KBM-7 (cell line): ENCODE measurements at regions not wholly inside any gene's neighbourhood (a gene's known extent, or its start where the extent isn't known, plus 50 kb on each side); places are given as distances from the start of the nearest gene placed in this dataset.

Source experiments
- DNase-seq: peaks from one replicate; pipeline ENCODE4 v3.0.0-alpha.2; 2015
- in situ Hi-C: fragments of 300-500 bp; cut with MboI; formaldehyde crosslinking; loops from 2 replicates; pipeline ENCODE4 v1.14.3; 2020; ENCODE audit warnings: low sequenced_read_pairs, low pct_unique_long_range_greater_than_20kb, mixed read lengths

DNA sequence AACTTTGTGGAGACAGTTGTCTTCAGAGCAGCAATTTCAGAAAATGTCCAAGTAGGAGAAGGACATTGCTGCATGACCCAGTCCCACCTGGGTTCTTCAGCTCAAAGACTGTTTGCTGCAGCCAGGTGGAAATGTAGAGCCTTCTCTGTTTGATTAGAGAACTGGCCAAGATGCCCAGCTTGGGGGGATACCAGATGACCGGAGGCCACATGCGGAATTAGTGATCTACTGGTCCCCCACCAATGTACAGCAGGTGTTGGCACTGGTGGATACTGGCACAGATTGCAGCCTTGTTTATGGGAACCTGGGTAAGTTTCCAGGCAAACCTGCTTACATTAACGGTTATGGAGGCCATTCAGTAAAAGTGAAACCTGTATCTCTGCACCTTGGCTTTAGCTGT is 555.3 kb downstream of the SLC6A15 start:
- DNase-seq, result no peak
- in situ Hi-C loops, result no loop called here

DNA sequence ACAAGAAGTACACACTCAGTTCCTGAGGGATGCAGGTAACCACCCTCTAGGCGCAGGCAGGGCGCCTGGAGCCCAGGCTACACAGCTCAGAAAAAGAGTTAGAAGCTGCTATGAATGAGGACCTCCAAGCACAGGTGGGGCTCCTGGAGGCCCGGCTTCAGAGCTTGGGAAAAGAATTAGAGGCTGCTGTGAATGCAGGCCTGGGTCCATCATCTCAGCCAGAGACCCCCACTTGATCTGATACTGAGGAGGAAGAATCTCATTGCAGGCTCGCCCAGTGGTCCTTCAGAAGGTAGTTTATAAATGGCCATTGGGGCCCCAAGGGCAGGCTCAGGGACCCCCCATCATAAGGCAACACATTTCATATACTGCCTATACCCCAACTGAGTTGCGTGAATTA is 556.4 kb downstream of the SLC6A15 start:
- in situ Hi-C loops, result no loop called here
- DNase-seq, result no peak

DNA sequence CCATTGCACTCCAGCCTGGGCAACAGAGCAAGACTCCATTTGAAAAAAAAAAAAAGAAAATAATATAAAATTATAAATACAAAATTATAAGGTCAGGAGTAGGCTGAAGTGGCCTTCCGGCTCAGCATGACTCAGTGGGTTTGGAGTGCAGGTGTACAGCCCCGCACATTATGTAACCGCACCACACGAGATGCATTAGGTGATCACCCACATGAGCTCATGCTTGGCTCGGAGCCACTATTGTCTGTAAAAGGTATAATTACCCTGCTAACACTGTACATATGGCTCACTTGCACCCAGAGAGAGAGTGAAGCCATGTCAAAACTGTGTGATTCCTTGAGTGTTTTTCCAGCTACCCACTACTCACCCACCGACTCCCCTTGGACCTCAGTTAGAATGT is 557.0 kb downstream of the SLC6A15 start:
- in situ Hi-C loops, result no loop called here
- DNase-seq, result no peak

DNA sequence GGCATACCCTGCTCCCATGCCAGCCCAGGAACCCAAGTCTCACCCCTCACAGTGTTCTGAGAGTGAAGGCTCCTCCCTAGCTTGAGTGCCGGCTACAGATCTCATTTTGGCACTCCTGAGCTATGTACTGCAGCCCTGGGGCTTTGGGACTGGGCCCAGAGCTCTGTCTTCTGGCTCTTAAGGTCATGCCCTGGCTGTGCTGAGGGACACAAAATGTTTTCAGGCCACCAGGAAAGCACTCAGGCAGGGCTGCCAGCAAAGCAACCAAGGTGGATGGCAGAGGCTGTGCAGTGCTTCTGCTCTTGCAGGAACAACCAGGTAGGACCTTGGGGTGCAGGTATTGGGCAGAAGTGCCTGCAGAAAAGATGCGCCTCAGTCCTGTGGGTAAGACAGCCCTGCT is 564.0 kb downstream of the SLC6A15 start:
- DNase-seq, result no peak
- in situ Hi-C loops, result no loop called here

DNA sequence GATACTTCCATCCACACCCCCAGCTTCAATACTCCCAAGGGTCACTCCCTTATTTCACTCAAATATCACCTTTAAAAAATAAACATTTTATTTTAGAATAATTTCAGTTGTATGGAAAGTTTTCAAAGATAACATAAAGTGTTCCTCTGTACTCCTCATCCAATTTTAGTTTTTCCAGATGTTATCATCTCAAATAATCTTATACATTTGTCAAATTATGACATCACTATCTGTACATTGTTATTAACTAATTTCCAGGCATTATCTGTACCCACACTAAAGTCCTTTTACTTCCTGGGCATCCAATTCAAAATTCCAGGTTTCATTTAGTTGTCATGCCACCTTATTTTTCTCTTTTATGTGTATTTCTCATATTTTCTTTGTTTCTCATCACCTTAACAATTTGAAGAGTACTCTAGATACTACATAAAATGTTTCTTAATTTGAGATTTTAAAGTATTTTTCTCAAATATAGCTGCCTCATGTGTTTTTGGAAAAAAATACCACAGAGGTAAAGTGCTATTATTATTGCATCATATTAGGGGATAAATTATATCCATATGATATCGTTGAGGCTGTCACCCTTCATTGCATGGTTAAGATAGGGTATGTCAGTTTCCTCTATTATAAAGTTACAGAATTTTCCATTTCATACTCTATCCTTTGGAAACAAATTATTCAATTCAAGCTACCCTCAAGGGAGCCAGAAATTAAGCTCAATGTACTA is 571.0 kb downstream of the SLC6A15 start:
- no peak for DNase-seq
- in situ Hi-C loops, result no loop called here

DNA sequence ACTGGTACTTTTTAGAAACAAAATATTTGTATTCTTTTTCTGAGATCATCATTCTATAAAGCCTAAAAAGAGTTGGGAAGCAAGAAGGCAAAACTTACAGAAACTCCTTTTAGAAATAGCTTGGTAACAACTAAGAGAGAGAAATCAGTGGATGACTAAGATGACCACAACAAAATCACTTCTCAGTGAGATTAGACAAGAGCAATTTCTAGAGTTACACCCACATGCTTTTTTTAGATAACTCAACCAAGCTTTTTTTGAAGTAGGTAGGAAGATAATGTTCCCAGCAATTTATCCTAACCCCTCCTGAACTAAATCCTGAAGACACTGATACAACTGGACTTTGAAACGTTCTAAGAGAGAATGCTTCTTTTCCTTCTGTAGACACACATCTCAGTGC is 576.4 kb downstream of the SLC6A15 start:
- in situ Hi-C loops, result no loop called here
- DNase-seq, result no peak

DNA sequence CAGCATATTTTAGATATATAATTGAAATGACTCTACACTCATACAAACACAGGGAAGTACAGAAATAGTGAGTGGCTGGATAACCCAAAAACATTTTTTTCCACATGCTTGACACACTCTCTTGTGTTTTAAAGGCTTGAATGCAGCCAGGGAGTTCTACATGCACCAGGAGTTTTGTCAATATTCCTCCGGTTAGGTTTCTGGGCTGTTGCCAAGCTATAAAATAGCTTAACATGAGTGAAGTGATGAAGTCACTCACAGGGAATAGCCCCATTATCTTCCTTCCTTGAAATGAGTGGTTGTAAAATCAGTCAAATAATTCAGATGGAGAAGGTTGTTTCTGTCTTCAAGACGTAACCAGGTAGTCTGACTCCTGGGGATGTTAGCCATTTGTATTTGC is 582.7 kb downstream of the SLC6A15 start:
- in situ Hi-C loops, result no loop called here

DNA sequence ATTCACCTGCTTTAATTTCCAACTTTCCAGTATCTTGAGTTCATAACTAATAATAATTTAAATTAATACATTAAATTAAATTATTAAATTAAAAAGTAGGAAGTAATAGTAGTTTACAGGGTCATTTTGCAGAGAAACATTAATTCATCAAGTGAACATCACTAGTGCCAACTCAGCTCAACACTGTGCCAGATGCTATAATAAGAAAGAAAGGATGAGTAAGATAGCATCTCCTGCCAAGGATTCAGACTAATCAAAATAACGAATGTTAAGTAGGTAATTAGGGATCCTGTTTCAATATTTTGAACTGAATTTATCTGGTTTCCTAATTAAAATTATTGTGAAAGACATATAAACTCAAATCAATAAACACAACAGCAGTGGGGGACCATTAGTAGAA is 596.7 kb downstream of the SLC6A15 start:
- in situ Hi-C loops, result no loop called here
- DNase-seq, result no peak

More for the DNA sequence above, 582.7 kb downstream of the SLC6A15 start:
- DNase-seq, result no peak

DNA sequence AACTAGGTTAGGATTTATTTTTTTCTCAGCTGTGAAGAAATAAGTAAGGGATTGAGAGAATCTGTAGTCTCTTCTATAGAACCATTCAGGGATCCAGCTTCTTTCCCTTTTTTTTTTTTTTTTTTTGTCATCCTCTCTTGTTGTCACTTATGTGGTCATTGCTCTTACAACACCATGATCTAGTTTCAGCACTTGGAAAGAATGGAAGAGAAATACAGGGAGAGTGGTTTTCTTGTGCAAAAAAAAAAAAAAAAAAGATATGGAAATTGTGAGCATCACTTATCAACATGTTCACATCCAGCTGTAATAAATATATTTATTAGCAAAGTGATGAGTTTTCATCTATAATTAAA is 599.3 kb downstream of the SLC6A15 start:
- in situ Hi-C loops, result no loop called here
- no peak for DNase-seq

DNA sequence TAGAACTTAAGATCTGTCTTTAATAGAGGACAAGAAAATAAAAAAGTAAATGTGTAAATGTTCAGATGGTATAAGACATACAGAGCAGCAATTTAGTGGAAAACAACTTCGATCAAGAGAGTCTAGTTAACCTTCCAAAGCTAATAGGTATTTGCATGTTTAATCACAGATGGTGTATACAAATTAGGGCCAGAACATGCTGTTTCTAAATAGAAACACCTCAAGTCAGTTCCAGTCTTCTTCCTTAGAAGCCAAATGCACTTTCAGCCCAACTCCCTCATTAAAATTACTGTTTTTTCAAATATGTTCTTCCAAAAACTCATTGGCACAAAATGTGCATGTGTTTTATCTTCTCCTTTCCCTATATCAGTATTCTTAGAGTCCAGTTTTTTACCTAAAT is 604.4 kb downstream of the SLC6A15 start:
- in situ Hi-C loops, result no loop called here
- DNase-seq, result no peak

DNA sequence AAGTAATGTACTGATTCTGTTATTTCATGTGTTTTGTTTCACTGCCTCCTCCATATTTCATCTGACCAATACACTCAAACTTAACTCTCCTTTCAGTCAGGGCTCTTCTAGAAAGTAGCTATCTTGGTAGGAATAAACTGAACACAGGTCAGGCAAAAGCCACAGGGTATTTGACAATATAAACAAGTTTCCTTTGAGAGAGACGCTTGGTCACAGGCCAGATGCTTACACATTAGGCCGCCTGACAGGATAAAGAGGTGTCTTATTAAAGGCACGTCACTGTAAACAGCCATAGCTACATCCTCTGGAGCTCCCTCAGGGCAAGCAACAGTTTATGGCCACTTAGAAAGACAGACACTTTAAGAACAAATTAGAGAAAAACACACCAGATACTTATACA is 607.5 kb downstream of the SLC6A15 start:
- in situ Hi-C loops, result no loop called here
- no peak for DNase-seq

DNA sequence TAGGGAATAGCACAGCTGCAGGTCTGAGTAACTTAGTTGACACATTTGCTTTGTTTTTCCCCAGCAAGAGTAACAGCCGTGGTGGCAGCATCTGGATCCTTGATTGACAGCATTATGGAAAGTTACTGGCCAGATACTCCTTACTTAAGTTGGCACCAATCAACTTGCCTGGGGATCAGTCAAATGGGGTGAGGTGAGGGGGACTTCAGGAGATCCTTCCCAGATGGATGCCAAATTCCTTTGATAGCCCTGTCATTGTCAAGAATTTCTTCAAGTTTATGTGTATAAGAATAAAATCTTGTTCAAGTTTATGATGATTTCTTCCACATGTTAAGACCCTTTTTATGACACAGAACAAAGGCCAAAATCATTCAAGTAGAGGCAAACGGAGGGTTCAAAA is 618.4 kb downstream of the SLC6A15 start:
- no peak for DNase-seq
- in situ Hi-C loops, result no loop called here

DNA sequence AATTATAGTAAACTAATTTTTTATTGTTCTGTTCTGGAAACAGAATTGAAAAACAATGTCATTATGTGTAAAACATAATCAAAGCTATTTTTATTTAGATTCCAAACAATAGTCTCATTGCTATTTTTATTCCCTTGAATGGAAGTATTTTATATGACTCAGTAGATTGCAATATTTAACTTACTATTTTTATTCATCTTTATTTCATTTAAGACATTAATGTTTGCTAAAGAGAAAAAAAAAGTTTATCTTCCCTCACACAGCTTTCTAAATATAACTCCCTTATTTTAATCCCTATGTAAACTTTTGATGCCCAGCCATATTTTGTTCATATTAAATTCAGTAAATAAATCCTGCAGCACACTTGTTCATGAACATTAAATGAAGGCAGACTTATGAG is 622.4 kb downstream of the SLC6A15 start:
- DNase-seq, result no peak
- in situ Hi-C loops, result no loop called here

DNA sequence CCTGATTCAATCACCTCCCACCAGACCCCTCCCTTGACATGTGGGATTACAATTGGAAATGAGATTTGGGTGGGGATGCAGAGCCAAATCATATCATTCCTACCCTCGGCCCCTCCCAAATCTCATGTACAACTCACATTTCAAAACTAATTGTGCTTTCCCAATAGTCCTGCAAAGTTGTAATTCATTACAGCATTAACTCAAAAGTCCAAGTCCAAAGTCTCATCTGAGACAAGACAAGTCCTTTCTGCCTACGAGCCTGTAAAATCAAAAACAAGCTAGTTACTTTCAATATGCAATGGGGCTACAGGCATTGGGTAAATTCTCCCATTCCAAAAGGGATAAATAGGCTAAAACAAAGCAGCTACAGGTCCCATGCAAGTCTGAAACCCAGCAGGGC is 634.6 kb downstream of the SLC6A15 start:
- in situ Hi-C loops, result no loop called here

DNA sequence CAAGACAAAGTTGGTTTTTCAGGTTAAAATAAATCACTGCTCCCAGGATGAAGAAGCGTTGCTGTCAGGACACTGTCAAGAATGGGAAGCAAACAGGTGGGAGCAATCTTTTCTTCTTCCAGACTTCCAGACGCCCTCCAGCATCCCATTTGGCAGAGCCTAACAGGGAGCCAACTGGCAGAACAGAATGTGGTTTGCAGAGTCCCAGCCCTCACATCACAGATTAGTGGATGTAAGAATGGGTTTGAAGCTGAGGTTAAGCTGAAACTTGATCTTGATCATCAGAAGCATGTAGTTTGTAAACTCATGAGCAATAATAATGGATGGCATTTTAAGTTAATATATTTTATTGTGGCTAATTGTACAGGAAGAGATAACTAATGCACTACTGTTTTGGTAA is 636.4 kb downstream of the SLC6A15 start:
- DNase-seq, result no peak
- in situ Hi-C loops, result no loop called here

More for the DNA sequence above, 634.6 kb downstream of the SLC6A15 start:
- no peak for DNase-seq

DNA sequence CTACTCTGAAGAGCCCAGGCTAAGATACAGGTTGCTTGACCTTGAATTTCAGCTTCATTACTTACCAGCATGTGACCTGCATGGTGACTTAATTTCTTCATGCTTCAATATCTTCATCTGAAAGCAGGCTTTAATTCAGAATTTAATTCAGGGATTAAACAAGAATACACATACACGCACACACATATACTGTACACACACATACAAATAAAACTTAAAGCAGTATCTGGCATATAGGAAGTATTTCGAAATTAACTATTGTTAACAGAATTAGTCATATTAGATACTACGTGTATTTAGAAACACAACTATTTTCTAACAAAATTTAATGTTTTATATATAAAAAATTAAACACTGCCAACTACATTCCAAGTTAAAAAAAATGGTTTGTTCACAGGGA is 640.3 kb downstream of the SLC6A15 start:
- in situ Hi-C loops, result no loop called here

DNA sequence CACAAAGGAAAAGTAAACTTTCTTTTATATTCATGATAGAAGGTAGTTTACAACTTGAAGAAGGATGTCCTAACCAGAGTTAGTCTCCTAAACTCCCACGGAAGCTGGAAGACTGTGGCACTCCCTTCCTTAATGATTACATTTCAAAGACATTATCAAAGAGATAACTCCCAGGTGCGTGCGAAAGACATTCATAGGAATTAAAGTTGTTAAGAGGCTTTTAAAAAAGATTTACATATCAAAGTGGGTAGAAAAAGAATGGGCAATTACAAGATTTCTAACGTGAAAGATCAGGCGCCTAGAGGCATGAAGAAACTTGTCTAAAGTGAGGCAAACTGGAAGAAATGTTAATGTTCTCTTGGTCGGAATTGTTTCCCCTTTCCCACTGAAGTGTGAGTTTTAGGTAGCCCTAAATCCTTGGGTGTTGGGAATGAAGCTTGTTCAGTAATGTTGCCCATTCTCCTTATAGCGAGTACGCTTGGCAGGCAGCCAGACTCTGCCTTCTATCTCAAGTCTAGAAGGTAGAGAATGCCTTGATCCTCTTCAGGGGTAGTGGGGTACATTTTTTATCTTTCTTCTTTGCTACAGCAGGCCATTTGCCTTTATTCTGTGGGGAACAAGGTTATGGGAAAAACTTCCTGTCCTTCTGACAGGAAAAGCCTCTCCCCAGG is 642.0 kb downstream of the SLC6A15 start:
- in situ Hi-C loops, result no loop called here
- DNase-seq, result no peak

More for the DNA sequence above, 640.3 kb downstream of the SLC6A15 start:
- no peak for DNase-seq

DNA sequence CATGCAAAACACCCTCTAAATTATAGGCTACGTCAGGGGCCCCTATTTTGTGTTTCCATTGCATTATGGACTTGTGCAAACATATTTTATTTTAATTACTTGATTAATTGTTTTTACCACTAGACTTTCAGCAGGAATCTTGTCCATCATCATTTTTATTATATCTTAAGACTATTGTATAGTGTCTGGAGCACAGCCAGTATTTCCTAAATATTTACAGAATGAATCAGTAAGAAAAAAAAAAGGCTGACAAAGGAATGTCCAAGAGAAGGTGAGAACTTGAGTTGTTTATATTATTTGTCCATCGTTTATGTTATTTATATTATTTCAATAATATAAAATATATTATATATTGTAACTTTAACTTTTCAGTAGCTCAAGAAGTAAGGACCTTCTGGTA is 664.7 kb downstream of the SLC6A15 start:
- DNase-seq, result no peak
- in situ Hi-C loops, result no loop called here

DNA sequence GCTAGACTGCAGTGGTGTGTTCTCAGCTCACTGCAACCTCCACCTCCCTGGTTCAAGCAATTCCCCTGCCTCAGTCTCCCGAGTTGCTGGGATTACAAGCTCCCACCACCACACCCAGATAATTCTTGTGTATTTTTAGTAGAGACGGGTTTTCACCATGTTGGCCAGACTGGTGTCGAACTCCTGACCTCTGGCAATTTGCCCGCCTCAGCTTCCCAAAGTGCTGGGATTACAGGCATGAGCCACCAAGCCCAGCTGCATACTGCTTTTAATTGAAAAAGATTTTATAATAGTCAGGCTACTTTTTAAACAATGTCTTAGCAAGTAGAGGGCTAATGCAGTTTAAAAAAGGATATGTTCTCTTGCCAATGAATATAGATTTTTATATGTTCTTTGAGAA is 668.9 kb downstream of the SLC6A15 start:
- no peak for DNase-seq
- in situ Hi-C loops, result no loop called here

DNA sequence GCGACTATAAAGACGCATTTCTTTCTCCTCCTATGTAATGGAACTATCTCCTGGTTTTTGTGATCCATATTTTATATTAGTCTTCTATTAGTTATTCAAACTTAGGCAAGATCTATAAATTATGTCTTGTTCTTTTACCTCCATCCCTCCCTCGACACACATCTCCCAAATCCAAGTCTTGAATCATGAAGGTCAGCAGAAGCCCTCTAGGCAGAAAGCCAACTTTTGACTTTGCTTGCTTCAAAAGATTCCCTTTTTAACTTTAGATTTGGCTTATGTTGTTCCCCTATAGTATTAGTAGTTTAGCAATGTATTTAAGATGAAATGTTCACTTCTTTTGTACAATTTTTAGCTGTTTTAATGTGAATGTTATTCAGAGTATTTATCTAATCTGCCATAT is 689.8 kb downstream of the SLC6A15 start:
- in situ Hi-C loops, result no loop called here
- DNase-seq, result no peak

DNA sequence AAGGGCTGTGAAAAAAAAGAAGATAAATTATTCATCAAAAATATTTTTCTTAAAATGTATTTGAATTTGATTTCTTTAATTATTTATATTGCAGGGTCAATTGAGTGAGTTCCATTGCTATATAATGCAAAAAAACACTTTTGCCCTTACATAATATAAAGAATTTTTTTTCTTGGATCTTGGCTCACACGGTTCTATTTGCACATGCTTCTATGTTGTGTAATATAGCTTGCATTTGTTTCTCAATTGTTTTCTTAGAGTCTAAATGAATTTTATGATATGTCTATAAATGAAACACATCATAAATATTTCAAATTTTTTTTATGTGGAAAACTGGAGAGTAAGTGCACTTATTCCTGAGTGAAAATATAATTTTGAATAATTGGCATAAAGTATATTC is 694.2 kb downstream of the SLC6A15 start:
- no peak for DNase-seq
- in situ Hi-C loops, result no loop called here
